ENCODE measurements at regions not wholly inside any gene's neighbourhood (a gene's known extent, or its start where the extent isn't known, plus 50 kb on each side); places are given as distances from the start of the nearest gene placed in this dataset.
"Not testable (repeated sequence)": the region's sequence is repeated elsewhere in the genome, so short reads cannot be mapped to it uniquely, and the experiment has no call there.

- DNase-seq, result no peak
These were observed 247.0 kb downstream of the EMP1 start for GRCh38 chr12:13443498-13443897.

- no peak for DNase-seq
These were observed 246.5 kb downstream of the EMP1 start for GRCh38 chr12:13443028-13443427.

- no peak for DNase-seq
These were observed 245.9 kb downstream of the EMP1 start for GRCh38 chr12:13442457-13442856.

GRCh38 chr12:13440844-13441243, 244.3 kb downstream of the EMP1 start:
- DNase-seq, result no peak

GRCh38 chr12:13437541-13437940, 241.0 kb downstream of the EMP1 start:
- DNase-seq, result no peak

- DNase-seq, result no peak
These were observed 240.3 kb downstream of the EMP1 start for GRCh38 chr12:13436696-13437391.

GRCh38 chr12:13436182-13436581, 239.7 kb downstream of the EMP1 start:
- DNase-seq, result no peak

- DNase-seq, result no peak
These were observed 238.9 kb downstream of the EMP1 start for GRCh38 chr12:13435235-13435933.

GRCh38 chr12:13433768-13434167, 237.2 kb downstream of the EMP1 start:
- DNase-seq, result no peak

- DNase-seq, result no peak
These were observed 234.5 kb downstream of the EMP1 start for GRCh38 chr12:13431041-13431440.

- DNase-seq, result no peak
These were observed 232.2 kb downstream of the EMP1 start for GRCh38 chr12:13428538-13429265.

GRCh38 chr12:13425766-13426165, 229.2 kb downstream of the EMP1 start:
- DNase-seq, result no peak

- DNase-seq, result no peak
These were observed 225.8 kb downstream of the EMP1 start for GRCh38 chr12:13422291-13422690.

- DNase-seq, result no peak
These were observed 221.0 kb downstream of the EMP1 start for GRCh38 chr12:13417516-13417915.

- no peak for DNase-seq
These were observed 214.8 kb downstream of the EMP1 start for GRCh38 chr12:13411287-13411686.

GRCh38 chr12:13405961-13406703, 209.6 kb downstream of the EMP1 start:
- DNase-seq, result no peak

GRCh38 chr12:13404631-13405473, 208.3 kb downstream of the EMP1 start:
- DNase-seq, result no peak

- DNase-seq, result no peak
These were observed 207.6 kb downstream of the EMP1 start for GRCh38 chr12:13404111-13404628.

GRCh38 chr12:13391375-13391774, 194.8 kb downstream of the EMP1 start:
- DNase-seq, result not testable (repeated sequence)

GRCh38 chr12:13390918-13391317, 194.4 kb downstream of the EMP1 start:
- no peak for DNase-seq
